ENCODE measurements at regions not wholly inside any gene's neighbourhood (a gene's known extent, or its start where the extent isn't known, plus 50 kb on each side); places are given as distances from the start of the nearest gene placed in this dataset.

DNA sequence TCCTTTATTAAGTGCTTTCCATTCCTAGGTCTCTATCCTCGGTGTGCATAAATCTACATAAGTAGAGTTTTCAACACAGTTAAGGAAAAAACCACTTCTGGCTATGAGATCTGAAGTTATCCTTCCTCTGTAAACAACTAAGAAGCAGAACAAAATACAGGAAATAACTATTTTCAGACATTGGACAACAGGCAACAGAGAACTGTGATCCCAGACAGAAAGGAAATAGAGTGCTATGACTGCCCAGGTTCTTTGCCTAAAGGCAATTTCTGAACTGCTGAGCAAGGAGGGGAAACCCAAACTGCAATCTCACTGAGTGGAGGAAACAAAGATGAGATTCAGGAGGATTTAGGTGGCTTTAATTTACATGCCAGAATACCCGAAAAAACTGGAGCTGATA lies 285.4 kb downstream of the SNX13 start:
- no peak overlapping the region for H3K9ac ChIP-seq (ENCODE audit: low read length)
- no peaks in the 10 kb centered on the region for H3K27me3 ChIP-seq (ENCODE audit: insufficient read depth, low read length)
- TF ChIP-seq RAD21 (IDR thresholded peaks at IDR 0.05; ENCODE audit: low read depth) (no peak), CBX3 (IDR thresholded peaks at IDR 0.05; ENCODE audit: low read depth) (no peak), ZNF274 (IDR thresholded peaks at IDR 0.05; ENCODE audit: low read depth, low read length) (no peak), POLR2A (IDR thresholded peaks at IDR 0.05; ENCODE audit: borderline replicate concordance, extremely low read depth, insufficient read depth, insufficient read length) (no peak), TCF7L2 (IDR thresholded peaks at IDR 0.05; ENCODE audit: borderline replicate concordance, extremely low read depth, insufficient read depth, insufficient read length) (no peak), CEBPB (IDR thresholded peaks at IDR 0.05; ENCODE audit: low read depth) (no peak)
- TF ChIP-seq, protein P1, sequence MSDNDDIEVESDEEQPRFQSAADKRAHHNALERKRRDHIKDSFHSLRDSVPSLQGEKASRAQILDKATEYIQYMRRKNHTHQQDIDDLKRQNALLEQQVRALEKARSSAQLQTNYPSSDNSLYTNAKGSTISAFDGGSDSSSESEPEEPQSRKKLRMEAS (IDR thresholded peaks at IDR 0.05), result no peak
- no peak overlapping the region for H3K4me3 ChIP-seq (replicated peaks in 1 of 2; ENCODE audit: low read depth in 1 of 2, low read length in 2 of 2)
- no peaks in the 10 kb centered on the region for H3K9me2 ChIP-seq (ENCODE audit: insufficient read depth)
- CTCF ChIA-PET, result no interaction called here
- no peaks in the 10 kb centered on the region for H4K20me1 ChIP-seq (ENCODE audit: insufficient read depth)
- H3K9me3 ChIP-seq (ENCODE audit: control insufficient read depth in 1 of 2, insufficient read depth in 1 of 2, low read depth in 1 of 2, low read length in 2 of 2), result no peaks in the 10 kb centered on the region
- BruUV-seq (replicated peaks), result no TSS peak
- H2AFZ ChIP-seq (ENCODE audit: low read depth, low read length, poor library complexity, severe bottlenecking), result no peak overlapping the region
- no peak overlapping the region for H3K4me2 ChIP-seq (ENCODE audit: low read length)
- H3K36me3 ChIP-seq (ENCODE audit: control insufficient read depth in 1 of 2, insufficient read depth in 2 of 2, low read length in 2 of 2), result no peaks in the 10 kb centered on the region
- no peaks in the 10 kb centered on the region for H3K79me2 ChIP-seq (ENCODE audit: insufficient read depth, low read length)
- 0 out of 4 replicates have a peak, but pooled peaks cover 0 to 3% of the 10 kb centered on the region in 2 experiments for H3K4me1 ChIP-seq (ENCODE audit: control insufficient read depth in 1 of 2, insufficient read depth in 2 of 2, low read length in 2 of 2)
- ATAC-seq (no peak), DNase-seq (ENCODE audit: low read depth, low spot score) (no peak)
- RAD21 ChIA-PET (ENCODE audit: low non-redundant PET in 1 of 2, low total read pairs in 2 of 2, uncharacterized antibody in 2 of 2, unreplicated experiment in 2 of 2), result no interaction called here
- H3K27ac ChIP-seq (ENCODE audit: low read depth, low read length), result no peak overlapping the region
- intact Hi-C loops (cut with micrococcal nuclease), result no loop called here
- POLR2A ChIA-PET, result no interaction called here

DNA sequence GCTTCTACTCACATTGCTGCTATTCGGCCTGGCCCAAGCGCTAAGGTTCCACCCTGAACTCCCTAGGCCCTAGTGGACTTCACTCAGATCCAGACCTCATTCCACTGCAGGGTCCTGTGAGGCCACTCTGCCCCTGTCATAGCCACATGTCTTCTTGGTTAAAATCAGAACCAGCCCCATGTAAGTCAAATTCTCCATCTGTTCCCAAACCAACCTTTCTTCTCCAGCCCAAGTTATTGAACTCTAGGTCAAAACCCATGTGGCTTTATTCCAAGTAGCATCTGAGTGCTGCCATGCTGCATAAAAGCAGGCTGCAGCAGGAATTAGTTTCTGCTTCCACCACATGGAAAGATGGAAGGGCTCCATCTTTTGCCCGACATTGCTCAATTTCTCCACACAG lies 281.2 kb downstream of the SNX13 start:
- no peaks in the 10 kb centered on the region for H3K9me2 ChIP-seq (ENCODE audit: insufficient read depth)
- CTCF ChIA-PET, result no interaction called here
- intact Hi-C loops (cut with micrococcal nuclease), result no loop called here
- BruUV-seq (replicated peaks), result no TSS peak
- no peak overlapping the region for H3K4me2 ChIP-seq (ENCODE audit: low read length)
- RAD21 ChIA-PET (ENCODE audit: low non-redundant PET in 1 of 2, low total read pairs in 2 of 2, uncharacterized antibody in 2 of 2, unreplicated experiment in 2 of 2), result no interaction called here
- no peaks in the 10 kb centered on the region for H3K27me3 ChIP-seq (ENCODE audit: insufficient read depth, low read length)
- H4K20me1 ChIP-seq (ENCODE audit: insufficient read depth), result no peaks in the 10 kb centered on the region
- ATAC-seq (no peak), DNase-seq (ENCODE audit: low read depth, low spot score) (no peak)
- no peaks in the 10 kb centered on the region for H3K79me2 ChIP-seq (ENCODE audit: insufficient read depth, low read length)
- peaks cover 3 to 12% of the 10 kb centered on the region in 2 experiments; a peak in 2 of 4 replicates for H3K4me1 ChIP-seq (ENCODE audit: control insufficient read depth in 1 of 2, insufficient read depth in 2 of 2, low read length in 2 of 2)
- H3K4me3 ChIP-seq (replicated peaks in 1 of 2; ENCODE audit: low read depth in 1 of 2, low read length in 2 of 2), result no peak overlapping the region
- POLR2A ChIA-PET, result no interaction called here
- no peak overlapping the region for H2AFZ ChIP-seq (ENCODE audit: low read depth, low read length, poor library complexity, severe bottlenecking)
- H3K9me3 ChIP-seq (ENCODE audit: control insufficient read depth in 1 of 2, insufficient read depth in 1 of 2, low read depth in 1 of 2, low read length in 2 of 2), result no peaks in the 10 kb centered on the region
- H3K9ac ChIP-seq (ENCODE audit: low read length), result no peak overlapping the region
- no peak overlapping the region for H3K27ac ChIP-seq (ENCODE audit: low read depth, low read length)
- H3K36me3 ChIP-seq (ENCODE audit: control insufficient read depth in 1 of 2, insufficient read depth in 2 of 2, low read length in 2 of 2), result no peaks in the 10 kb centered on the region
- TF ChIP-seq EZH2 (IDR thresholded peaks at IDR 0.05) (no peak), YY1 (IDR thresholded peaks at IDR 0.05; ENCODE audit: extremely low read depth, insufficient replicate concordance, low read depth, low read length) (no peak), EGR1 (IDR thresholded peaks at IDR 0.05; ENCODE audit: low read depth) (no peak), CBX3 (IDR thresholded peaks at IDR 0.05; ENCODE audit: low read depth) (no peak), SIN3A (IDR thresholded peaks at IDR 0.05; ENCODE audit: low read depth) (no peak), FOSL1 (IDR thresholded peaks at IDR 0.05; ENCODE audit: low read depth) (no peak), SP1 (IDR thresholded peaks at IDR 0.05; ENCODE audit: low read depth) (no peak), ELF1 (IDR thresholded peaks at IDR 0.05; ENCODE audit: borderline replicate concordance, low read depth) (no peak), POLR2AphosphoS5 (IDR thresholded peaks at IDR 0.05; ENCODE audit: low read depth, low read length) (no peak), POLR2A (IDR thresholded peaks at IDR 0.05; ENCODE audit: borderline replicate concordance, extremely low read depth, insufficient read depth, insufficient read length) (no peak), TCF7L2 (IDR thresholded peaks at IDR 0.05; ENCODE audit: borderline replicate concordance, extremely low read depth, insufficient read depth, insufficient read length) (no peak)
- TF ChIP-seq, protein P2, sequence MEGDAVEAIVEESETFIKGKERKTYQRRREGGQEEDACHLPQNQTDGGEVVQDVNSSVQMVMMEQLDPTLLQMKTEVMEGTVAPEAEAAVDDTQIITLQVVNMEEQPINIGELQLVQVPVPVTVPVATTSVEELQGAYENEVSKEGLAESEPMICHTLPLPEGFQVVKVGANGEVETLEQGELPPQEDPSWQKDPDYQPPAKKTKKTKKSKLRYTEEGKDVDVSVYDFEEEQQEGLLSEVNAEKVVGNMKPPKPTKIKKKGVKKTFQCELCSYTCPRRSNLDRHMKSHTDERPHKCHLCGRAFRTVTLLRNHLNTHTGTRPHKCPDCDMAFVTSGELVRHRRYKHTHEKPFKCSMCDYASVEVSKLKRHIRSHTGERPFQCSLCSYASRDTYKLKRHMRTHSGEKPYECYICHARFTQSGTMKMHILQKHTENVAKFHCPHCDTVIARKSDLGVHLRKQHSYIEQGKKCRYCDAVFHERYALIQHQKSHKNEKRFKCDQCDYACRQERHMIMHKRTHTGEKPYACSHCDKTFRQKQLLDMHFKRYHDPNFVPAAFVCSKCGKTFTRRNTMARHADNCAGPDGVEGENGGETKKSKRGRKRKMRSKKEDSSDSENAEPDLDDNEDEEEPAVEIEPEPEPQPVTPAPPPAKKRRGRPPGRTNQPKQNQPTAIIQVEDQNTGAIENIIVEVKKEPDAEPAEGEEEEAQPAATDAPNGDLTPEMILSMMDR (IDR thresholded peaks at IDR 0.05 in 2 of 3, conservative IDR thresholded peaks at IDR 0.05 in 1 of 3; ENCODE audit: borderline replicate concordance in 1 of 3, insufficient read depth in 1 of 3, low read depth in 2 of 3, low read length in 2 of 3), result no peak
- TF ChIP-seq, protein P3, sequence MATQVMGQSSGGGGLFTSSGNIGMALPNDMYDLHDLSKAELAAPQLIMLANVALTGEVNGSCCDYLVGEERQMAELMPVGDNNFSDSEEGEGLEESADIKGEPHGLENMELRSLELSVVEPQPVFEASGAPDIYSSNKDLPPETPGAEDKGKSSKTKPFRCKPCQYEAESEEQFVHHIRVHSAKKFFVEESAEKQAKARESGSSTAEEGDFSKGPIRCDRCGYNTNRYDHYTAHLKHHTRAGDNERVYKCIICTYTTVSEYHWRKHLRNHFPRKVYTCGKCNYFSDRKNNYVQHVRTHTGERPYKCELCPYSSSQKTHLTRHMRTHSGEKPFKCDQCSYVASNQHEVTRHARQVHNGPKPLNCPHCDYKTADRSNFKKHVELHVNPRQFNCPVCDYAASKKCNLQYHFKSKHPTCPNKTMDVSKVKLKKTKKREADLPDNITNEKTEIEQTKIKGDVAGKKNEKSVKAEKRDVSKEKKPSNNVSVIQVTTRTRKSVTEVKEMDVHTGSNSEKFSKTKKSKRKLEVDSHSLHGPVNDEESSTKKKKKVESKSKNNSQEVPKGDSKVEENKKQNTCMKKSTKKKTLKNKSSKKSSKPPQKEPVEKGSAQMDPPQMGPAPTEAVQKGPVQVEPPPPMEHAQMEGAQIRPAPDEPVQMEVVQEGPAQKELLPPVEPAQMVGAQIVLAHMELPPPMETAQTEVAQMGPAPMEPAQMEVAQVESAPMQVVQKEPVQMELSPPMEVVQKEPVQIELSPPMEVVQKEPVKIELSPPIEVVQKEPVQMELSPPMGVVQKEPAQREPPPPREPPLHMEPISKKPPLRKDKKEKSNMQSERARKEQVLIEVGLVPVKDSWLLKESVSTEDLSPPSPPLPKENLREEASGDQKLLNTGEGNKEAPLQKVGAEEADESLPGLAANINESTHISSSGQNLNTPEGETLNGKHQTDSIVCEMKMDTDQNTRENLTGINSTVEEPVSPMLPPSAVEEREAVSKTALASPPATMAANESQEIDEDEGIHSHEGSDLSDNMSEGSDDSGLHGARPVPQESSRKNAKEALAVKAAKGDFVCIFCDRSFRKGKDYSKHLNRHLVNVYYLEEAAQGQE (IDR thresholded peaks at IDR 0.05; ENCODE audit: low read depth), result no peak
